MM.1S (cell line): ENCODE measurements at regions not wholly inside any gene's neighbourhood (a gene's known extent, or its start where the extent isn't known, plus 50 kb on each side); places are given as distances from the start of the nearest gene placed in this dataset.

ENCODE experiments used
- DNase-seq: peaks from one replicate; pipeline ENCODE4 v3.0.0-alpha.2; 2015
- H2AFZ ChIP-seq: fragments of 300-600 bp; sonication (generic); 2 replicates; pipeline ENCODE4 v1.6.0; 2016; ENCODE audit warnings: antibody characterized with exemption, low read length
- H3F3A ChIP-seq: fragments of 300-600 bp; sonication (generic); 2 replicates; pipeline ENCODE4 v1.6.1; 2016; ENCODE audit warnings: mild to moderate bottlenecking, antibody characterized with exemption, low read length, moderate library complexity, mixed read lengths; ENCODE audit not compliant: insufficient read depth
- H3K27ac ChIP-seq: fragments of 300-600 bp; sonication (generic); 2 replicates; pipeline ENCODE4 v1.5.1; 2016; ENCODE audit warnings: mild to moderate bottlenecking, low read length
- H3K27me3 ChIP-seq: fragments of 300-600 bp; sonication (generic); replicated peaks from 2 replicates; pipeline ENCODE4 v1.6.0; 2016; ENCODE audit warnings: low read length; ENCODE audit not compliant: insufficient read depth
- H3K36me3 ChIP-seq: fragments of 300-600 bp; sonication (generic); replicated peaks from 2 replicates; pipeline ENCODE4 v1.6.1; 2016; ENCODE audit warnings: mild to moderate bottlenecking, low read length, mixed read lengths; ENCODE audit not compliant: insufficient read depth
- H3K4me1 ChIP-seq: fragments of 300-600 bp; sonication (generic); 2 replicates; pipeline ENCODE4 v1.6.1; 2016; ENCODE audit warnings: low read length, mixed read lengths
- H3K4me2 ChIP-seq: fragments of 300-600 bp; sonication (generic); 2 replicates; pipeline ENCODE4 v1.6.0; 2016; ENCODE audit warnings: low read depth, low read length
- H3K4me3 ChIP-seq: fragments of 300-600 bp; sonication (generic); 2 replicates; pipeline ENCODE4 v1.5.1; 2016; ENCODE audit warnings: low read length, mixed read lengths
- H3K79me2 ChIP-seq: fragments of 300-600 bp; sonication (generic); 2 replicates; pipeline ENCODE4 v1.6.1; 2016; ENCODE audit warnings: mixed run types, low read length, mixed read lengths
- H3K9ac ChIP-seq: fragments of 300-600 bp; sonication (generic); 2 replicates; pipeline ENCODE4 v1.6.1; 2016; ENCODE audit warnings: low read length, mixed read lengths
- H3K9me2 ChIP-seq: fragments of 300-600 bp; sonication (generic); replicated peaks from 2 replicates; pipeline ENCODE4 v1.6.1; 2016; ENCODE audit warnings: mild to moderate bottlenecking, low read length, mixed read lengths; ENCODE audit not compliant: insufficient read depth
- H3K9me3 ChIP-seq: fragments of 300-600 bp; sonication (generic); replicated peaks from 2 replicates; pipeline ENCODE4 v1.6.1; 2016; ENCODE audit warnings: mild to moderate bottlenecking, low read length, mixed read lengths; ENCODE audit not compliant: insufficient read depth
- H4K20me1 ChIP-seq: fragments of 300-600 bp; sonication (generic); 2 replicates; pipeline ENCODE4 v1.6.1; 2016; ENCODE audit warnings: mild to moderate bottlenecking, low read length, moderate library complexity, mixed read lengths; ENCODE audit not compliant: insufficient read depth
- CTCF ChIP-seq: fragments of 300-600 bp; sonication (generic); IDR thresholded peaks from 2 replicates; pipeline ENCODE4 v1.5.1; 2016; ENCODE audit warnings: antibody characterized with exemption, low read length, mixed read lengths
- EZH2 ChIP-seq: fragments of 300-600 bp; sonication (generic); optimal IDR thresholded peaks from 2 replicates; pipeline ENCODE3; 2017; ENCODE audit warnings: low read depth, mild to moderate bottlenecking, antibody characterized with exemption, low read length, mixed read lengths
- EZH2phosphoT487 ChIP-seq: fragments of 300-600 bp; sonication (generic); IDR thresholded peaks from 2 replicates; pipeline ENCODE4 v1.6.1; 2018; ENCODE audit warnings: antibody characterized with exemption, low read length

GRCh38 chr22:22094921-22095320, 112.3 kb upstream of the TOP3B start:
- Histone ChIP-seq H3F3A (peaks cover 19% of the 10 kb centered on the region), H3K36me3 (no peaks in the 10 kb centered on the region), H2AFZ (no peak overlapping the region), H3K27ac (no peak overlapping the region), H3K79me2 (no peaks in the 10 kb centered on the region), H4K20me1 (no peaks in the 10 kb centered on the region), H3K27me3 (no peaks in the 10 kb centered on the region), H3K4me3 (no peak overlapping the region), H3K4me1 (peaks cover 33% of the 10 kb centered on the region), H3K9me3 (no peaks in the 10 kb centered on the region), H3K4me2 (no peak overlapping the region), H3K9me2 (no peaks in the 10 kb centered on the region), H3K9ac (no peak overlapping the region)
- DNase-seq, result no peak
- TF ChIP-seq CTCF, result no peak

- no peak for DNase-seq
- Histone ChIP-seq H3K4me2 (no peak overlapping the region), H3K4me3 (no peak overlapping the region), H3F3A (peaks cover 16% of the 10 kb centered on the region), H3K4me1 (peaks cover 33% of the 10 kb centered on the region), H3K9me2 (no peaks in the 10 kb centered on the region), H3K9me3 (no peaks in the 10 kb centered on the region), H3K9ac (no peak overlapping the region), H3K36me3 (no peaks in the 10 kb centered on the region), H3K79me2 (no peaks in the 10 kb centered on the region), H4K20me1 (no peaks in the 10 kb centered on the region), H3K27ac (no peak overlapping the region), H3K27me3 (no peaks in the 10 kb centered on the region), H2AFZ (no peak overlapping the region)
- TF ChIP-seq EZH2 (no peak), CTCF (no peak), EZH2phosphoT487 (no peak)
Observed at GRCh38 chr22:22094514-22094913, 111.9 kb upstream of the TOP3B start.

GRCh38 chr22:22093743-22094142, 111.2 kb upstream of the TOP3B start:
- H3K4me1 ChIP-seq, result peaks cover 25% of the 10 kb centered on the region
- no peak for TF ChIP-seq CTCF
- TF ChIP-seq EZH2, result no peak
- no peak for TF ChIP-seq EZH2phosphoT487
- H3K9me3 ChIP-seq, result no peaks in the 10 kb centered on the region
- no peak overlapping the region for H3K4me2 ChIP-seq
- H3K36me3 ChIP-seq, result no peaks in the 10 kb centered on the region
- H3K9me2 ChIP-seq, result no peaks in the 10 kb centered on the region
- H3F3A ChIP-seq, result peaks cover 8% of the 10 kb centered on the region
- no peak overlapping the region for H3K27ac ChIP-seq
- H3K4me3 ChIP-seq, result no peak overlapping the region
- no peak overlapping the region for H2AFZ ChIP-seq
- no peak for DNase-seq
- no peaks in the 10 kb centered on the region for H3K79me2 ChIP-seq
- H3K27me3 ChIP-seq, result no peaks in the 10 kb centered on the region
- no peak overlapping the region for H3K9ac ChIP-seq
- H4K20me1 ChIP-seq, result no peaks in the 10 kb centered on the region
